Posterior vena cava (tissue), 2 donors: ENCODE measurements at regions not wholly inside any gene's neighbourhood (a gene's known extent, or its start where the extent isn't known, plus 50 kb on each side); places are given as distances from the start of the nearest gene placed in this dataset.
"Not testable (repeated sequence)": the region's sequence is repeated elsewhere in the genome, so short reads cannot be mapped to it uniquely, and the experiment has no call there.

Experiments
- DNase-seq: peaks from one replicate; pipeline ENCODE4 v3.0.0-alpha.2; 2020; ENCODE audit warnings: low spot score
- intact Hi-C, 2 donors: fragments of 100-400 bp; cut with DNase I; formaldehyde crosslinking; loops; one replicate each; pipeline versions ENCODE4 v1.14.1 to v1.14.2; 2022 to 2023
- donor health status: DM: yes; HTN: yes; CAD: no.
- donor health status: DM: yes; HTN: yes; CAD: no.

DNA sequence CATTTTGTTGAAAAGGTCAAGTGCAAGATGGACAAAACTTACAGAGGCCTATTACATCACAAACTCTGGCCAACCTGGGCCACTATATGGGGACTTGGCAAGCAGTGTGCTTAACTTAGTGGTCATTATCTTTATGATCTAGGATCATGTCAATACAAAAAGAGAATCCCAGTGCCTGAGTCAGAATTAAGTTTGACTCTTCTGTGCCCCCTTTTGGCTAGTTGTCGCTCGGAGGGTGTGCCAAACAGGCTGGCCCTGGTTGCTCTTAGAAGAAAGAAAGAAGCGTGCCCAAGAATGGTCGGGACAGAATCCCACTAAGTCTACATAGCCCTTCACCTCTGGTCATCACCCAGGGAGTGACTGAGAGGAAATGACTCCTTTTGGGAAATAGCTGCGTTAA, 100.1 kb downstream of the EIF4E start:
- no peak for DNase-seq
- intact Hi-C loops = no loop called here

- no peak for DNase-seq
- intact Hi-C loops = no loop called here
These were observed 101.3 kb downstream of the EIF4E start for GRCh38 chr4:98827661-98828060.

- DNase-seq = no peak
- intact Hi-C loops = no loop called here
These were observed 106.8 kb downstream of the EIF4E start for GRCh38 chr4:98822144-98822543.

- DNase-seq, intact Hi-C loops: not testable (repeated sequence)
These were observed 110.8 kb downstream of the EIF4E start for GRCh38 chr4:98818116-98818515.

GRCh38 chr4:98816816-98817215, 112.1 kb downstream of the EIF4E start:
- no peak for DNase-seq
- intact Hi-C loops = no loop called here

DNA sequence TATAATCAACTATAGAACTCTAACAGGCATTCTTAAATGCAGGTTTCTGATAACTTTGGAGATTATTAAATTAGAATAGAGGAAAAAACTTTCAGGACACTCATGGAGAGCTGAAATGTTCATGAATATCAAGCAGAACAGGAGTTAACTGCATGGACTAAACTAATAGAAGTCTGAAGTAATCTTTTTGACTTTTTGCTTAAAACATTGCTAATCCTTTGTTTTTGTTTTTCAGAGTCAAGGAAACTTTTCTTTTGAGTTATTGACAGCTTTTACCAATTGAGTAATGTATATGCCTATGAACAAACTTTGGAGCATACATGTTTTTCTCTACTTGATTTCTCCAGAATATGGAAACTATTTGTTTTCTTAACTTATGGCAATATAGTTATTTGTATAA, 112.5 kb downstream of the EIF4E start:
- intact Hi-C loops = no loop called here
- DNase-seq = no peak

GRCh38 chr4:98804403-98804802, 124.5 kb downstream of the EIF4E start:
- intact Hi-C loops = no loop called here
- DNase-seq = no peak

DNA sequence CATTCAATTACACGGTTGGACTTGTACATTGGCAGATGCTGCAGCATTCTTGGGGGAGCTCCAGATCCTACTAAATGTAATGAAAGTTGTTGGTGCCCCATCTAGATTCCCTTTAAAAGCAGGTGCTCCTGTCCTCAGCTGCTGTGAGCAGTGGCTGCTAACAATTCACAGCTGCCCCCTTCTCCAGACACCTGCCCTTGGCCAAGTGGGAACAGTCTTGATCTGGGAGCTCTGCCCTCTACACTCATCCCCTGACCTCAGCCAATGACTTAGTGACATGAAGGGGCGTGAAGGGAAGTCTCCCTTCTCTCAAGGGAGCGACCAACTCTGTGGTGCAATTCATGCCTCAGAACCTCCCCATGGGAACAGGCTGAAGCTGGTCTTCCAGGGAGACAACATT, 125.7 kb downstream of the EIF4E start:
- intact Hi-C loops = no loop called here
- no peak for DNase-seq

GRCh38 chr4:98802770-98803198, 126.1 kb downstream of the EIF4E start:
- intact Hi-C loops = no loop called here

DNA sequence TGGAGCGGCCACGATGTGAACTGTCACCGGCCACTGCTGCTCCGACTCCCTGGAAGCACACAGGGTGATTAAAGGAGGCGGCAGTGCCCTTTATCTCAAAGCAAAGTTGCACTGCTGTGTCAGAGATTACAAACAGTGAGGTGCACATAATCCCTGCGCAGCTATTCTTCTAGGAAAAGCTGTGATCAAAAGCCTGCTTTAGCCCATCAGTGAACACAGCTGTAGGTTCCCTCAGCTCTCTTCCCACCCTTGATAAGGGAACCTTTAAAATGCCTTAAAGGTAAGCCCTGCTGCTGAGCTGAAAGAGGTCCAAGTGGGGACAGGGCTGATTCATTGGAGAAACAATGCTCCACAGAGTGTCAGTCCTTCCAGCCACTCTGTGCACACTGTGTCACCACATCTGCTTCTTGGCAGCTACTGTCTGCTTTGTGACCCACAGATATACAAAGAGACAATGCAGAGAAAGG, 127.6 kb downstream of the EIF4E start:
- intact Hi-C loops = no loop called here
- DNase-seq = no peak

More at GRCh38 chr4:98802770-98803198, 126.1 kb downstream of the EIF4E start:
- DNase-seq = no peak

GRCh38 chr4:98796991-98797390, 131.9 kb downstream of the EIF4E start:
- intact Hi-C loops = no loop called here
- DNase-seq = no peak

- no peak for DNase-seq
- intact Hi-C loops = no loop called here
These were observed 134.2 kb downstream of the EIF4E start for GRCh38 chr4:98794565-98795205.

DNA sequence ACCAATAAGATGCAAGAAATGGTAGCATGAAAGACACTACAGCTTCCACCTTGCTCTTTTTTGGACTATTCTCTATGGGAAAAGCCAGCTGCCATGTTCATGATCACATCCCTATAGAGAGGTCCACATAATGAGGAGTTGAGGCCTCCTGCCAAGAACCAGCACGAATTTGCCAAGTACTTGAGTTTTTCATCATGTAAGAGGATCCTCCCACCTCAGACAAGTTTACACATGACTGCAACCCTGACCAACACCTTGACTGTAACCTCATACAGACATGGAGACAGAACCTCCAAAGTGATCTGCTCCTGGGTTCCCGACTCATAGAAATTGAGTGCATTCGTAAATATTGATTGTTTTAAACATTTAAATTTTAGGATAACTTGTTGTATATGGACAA, 135.2 kb upstream of the TSPAN5 start:
- intact Hi-C loops = no loop called here
- DNase-seq = no peak

DNA sequence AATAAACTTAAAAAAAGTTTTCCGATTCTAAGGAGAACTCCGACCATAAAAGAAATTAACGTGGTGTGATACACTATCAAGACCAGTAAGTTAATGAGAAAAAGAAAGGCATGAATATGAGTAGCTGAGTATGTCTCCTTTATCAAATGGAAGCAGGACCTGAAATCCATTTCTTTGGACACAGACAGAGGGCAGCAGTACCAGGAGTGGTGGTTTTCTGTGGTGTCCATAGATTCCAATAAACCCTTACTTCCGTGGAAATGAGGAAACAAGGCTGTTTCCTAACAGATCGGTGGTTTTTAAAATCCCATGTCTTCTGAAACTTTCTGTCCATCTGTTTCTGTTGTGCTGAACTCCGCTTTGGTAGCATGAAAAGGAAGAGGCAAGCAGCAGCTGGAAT, 128.5 kb upstream of the TSPAN5 start:
- intact Hi-C loops = no loop called here
- DNase-seq = no peak

GRCh38 chr4:98784947-98785706, 126.7 kb upstream of the TSPAN5 start:
- DNase-seq = no peak
- intact Hi-C loops = no loop called here

DNA sequence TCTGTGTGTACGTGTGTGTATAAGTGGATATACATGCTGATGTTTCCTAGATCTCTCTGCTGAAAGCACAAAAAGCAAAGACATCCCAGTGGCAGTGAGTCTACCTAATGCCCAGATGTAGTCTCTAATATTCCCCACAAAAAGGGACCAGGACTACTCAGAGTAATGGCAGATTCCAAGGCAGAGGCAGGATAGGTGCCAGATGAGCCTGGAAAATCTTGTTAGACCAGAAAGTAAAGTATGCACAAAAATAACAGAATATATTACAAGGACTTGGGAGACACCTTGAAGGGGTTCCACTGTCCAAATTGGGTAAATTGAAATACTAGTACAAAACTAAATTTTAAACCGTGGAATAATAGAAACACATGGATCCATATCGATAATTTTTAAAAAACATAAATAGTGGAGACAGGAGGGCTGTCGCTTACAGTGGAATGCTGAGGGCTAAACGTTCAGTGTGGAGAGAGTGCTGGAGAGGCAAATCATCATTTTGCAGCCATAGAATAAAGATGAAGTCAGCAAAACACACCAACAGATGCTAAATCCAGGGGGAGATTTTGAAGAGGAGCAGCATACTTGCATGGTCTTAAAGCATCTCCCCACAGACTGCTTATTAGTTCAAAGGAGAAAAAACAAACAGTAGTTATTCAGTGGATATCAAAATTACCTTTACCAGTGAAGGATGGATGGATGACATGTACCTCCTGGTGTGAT, 123.4 kb upstream of the TSPAN5 start:
- no peak for DNase-seq
- intact Hi-C loops = no loop called here

- intact Hi-C loops = no loop called here
- DNase-seq = no peak
These were observed 122.5 kb upstream of the TSPAN5 start for GRCh38 chr4:98780926-98781325.

DNA sequence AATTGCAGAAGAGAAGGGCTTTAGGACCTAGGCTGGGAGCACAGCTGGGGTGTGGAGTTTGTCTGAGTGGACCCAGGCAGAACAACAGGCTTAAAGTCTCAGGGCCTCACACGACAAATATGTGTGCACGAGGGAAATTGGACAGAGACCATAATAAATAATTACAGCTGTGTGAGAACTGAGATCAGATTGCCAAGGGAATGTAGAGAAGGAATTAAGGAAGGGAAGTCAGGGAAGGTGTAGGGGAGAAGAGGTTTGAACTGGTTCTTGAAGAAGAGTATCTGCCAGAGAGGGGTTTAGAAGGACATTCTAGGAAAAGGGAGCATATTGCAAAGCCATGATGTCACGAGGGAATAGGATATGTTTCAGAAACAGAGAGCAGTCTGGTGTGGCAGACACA, 120.7 kb upstream of the TSPAN5 start:
- DNase-seq = no peak
- intact Hi-C loops = no loop called here

DNA sequence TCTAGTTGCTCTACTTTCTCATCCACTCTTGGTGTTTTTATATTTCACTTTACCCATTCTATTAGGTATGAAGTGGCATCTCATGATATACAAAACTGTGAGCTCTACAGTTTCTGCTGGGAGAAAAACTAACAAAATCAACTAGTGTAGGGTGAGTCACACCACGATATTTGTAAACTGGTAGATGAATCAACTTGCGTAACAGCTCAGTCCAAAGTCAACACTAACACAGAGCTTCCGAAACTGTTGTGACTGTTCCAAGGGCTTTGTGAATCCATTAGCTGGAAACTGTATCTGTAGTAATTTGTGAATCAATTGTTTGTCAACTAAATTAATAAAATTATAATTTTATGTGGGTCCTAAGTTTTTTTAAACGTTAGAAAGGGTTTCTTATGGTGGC, 119.8 kb upstream of the TSPAN5 start:
- intact Hi-C loops = loop anchor here in 1 of 2 donors (1.0 kb wide), 1 partner anchor 20 kb away; no protein-coding TSS in a partner anchor
- DNase-seq = no peak

GRCh38 chr4:98775672-98776071, 117.3 kb upstream of the TSPAN5 start:
- no peak for DNase-seq
- intact Hi-C loops = no loop called here
